ENCODE measurements at regions not wholly inside any gene's neighbourhood (a gene's known extent, or its start where the extent isn't known, plus 50 kb on each side); places are given as distances from the start of the nearest gene placed in this dataset.

DNA sequence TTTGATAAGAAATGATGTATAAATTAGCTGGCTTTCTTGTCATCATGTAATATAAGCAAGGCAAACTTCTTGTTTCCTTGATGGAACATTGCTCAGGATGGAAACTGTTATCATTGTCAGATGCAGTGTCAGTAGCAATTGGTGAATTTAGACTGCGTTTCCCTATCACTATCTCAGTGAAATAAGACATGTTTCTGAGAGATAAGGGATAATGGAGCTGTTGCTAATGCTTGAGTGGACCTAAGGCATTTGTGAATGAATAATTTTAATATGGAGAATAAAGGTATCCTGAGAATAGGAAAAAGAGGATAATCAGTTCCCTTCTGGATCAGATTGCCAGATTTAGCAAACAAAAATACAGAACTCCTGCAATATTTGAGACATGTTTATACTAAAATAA is 160.9 kb downstream of the HLX start:
- TF ChIP-seq, protein P1, sequence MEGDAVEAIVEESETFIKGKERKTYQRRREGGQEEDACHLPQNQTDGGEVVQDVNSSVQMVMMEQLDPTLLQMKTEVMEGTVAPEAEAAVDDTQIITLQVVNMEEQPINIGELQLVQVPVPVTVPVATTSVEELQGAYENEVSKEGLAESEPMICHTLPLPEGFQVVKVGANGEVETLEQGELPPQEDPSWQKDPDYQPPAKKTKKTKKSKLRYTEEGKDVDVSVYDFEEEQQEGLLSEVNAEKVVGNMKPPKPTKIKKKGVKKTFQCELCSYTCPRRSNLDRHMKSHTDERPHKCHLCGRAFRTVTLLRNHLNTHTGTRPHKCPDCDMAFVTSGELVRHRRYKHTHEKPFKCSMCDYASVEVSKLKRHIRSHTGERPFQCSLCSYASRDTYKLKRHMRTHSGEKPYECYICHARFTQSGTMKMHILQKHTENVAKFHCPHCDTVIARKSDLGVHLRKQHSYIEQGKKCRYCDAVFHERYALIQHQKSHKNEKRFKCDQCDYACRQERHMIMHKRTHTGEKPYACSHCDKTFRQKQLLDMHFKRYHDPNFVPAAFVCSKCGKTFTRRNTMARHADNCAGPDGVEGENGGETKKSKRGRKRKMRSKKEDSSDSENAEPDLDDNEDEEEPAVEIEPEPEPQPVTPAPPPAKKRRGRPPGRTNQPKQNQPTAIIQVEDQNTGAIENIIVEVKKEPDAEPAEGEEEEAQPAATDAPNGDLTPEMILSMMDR (IDR thresholded peaks at IDR 0.05 in 8 of 11, conservative IDR thresholded peaks at IDR 0.05 in 3 of 11): no peak
- TF ChIP-seq POLR2A (IDR thresholded peaks at IDR 0.05) (no peak), POLR2AphosphoS5 (IDR thresholded peaks at IDR 0.05) (no peak)
- Histone ChIP-seq H3K4me3 (no peak overlapping the region), H3K36me3 (no peaks in the 10 kb centered on the region), H3K9me3 (no peaks in the 10 kb centered on the region), H3K27me3 (replicated peaks in 1 of 7) (no peaks in the 10 kb centered on the region), H3K4me1 (peaks cover 0 to 3% (median 0%) of the 10 kb centered on the region in 6 donors), H3K27ac (no peak overlapping the region)
- 89 to 96% (median 91%) methylated on average over 1 of the region's 1 CpG for WGBS, 5 donors
- intact Hi-C loops (cut with DNase I; ENCODE audit: low total_unique reads): no loop called here
- no peak for DNase-seq

DNA sequence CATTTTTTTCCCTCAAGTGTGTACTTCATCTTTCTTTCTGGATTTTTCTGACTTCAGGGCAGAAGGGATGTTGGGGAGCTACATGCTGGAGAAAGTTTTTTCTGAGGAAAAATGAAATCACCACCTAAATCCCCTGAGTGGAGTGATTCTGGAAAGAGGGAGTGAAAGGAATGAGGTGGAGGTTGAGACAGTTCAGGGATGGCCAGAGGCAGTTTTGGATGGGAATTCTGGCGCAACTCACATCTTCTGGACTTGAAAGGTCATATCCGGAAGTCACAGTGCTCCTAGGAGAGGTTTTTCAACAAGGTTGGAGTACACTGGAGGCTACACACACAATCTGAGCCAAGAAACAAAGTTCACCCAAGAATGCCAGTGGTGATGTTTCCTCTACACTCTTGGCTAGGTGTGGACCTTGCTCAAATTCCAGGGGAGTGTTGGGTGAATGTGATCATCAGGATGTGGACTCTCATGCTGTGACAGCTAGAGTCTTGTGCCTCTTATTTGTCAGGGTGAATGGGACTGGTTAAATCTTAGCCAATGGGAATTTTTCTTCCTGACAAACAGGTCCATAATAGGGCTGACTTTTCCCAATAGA is 161.5 kb downstream of the HLX start:
- TF ChIP-seq, protein P1 (IDR thresholded peaks at IDR 0.05 in 8 of 11, conservative IDR thresholded peaks at IDR 0.05 in 3 of 11): no peak
- no peak for TF ChIP-seq POLR2A (IDR thresholded peaks at IDR 0.05)
- TF ChIP-seq POLR2AphosphoS5 (IDR thresholded peaks at IDR 0.05): no peak
- intact Hi-C loops (cut with DNase I; ENCODE audit: low total_unique reads): no loop called here
- no peak for DNase-seq
- H3K4me1 ChIP-seq: peaks cover 0 to 10% (median 3%) of the 10 kb centered on the region in 6 donors
- H3K9me3 ChIP-seq: no peaks in the 10 kb centered on the region
- no peak overlapping the region for H3K27ac ChIP-seq
- WGBS, 5 donors: 85 to 94% (median 88%) methylated on average over 2 of the region's 2 CpGs
- no peaks in the 10 kb centered on the region for H3K27me3 ChIP-seq (replicated peaks in 1 of 7)
- no peak overlapping the region for H3K4me3 ChIP-seq
- H3K36me3 ChIP-seq: no peaks in the 10 kb centered on the region

DNA sequence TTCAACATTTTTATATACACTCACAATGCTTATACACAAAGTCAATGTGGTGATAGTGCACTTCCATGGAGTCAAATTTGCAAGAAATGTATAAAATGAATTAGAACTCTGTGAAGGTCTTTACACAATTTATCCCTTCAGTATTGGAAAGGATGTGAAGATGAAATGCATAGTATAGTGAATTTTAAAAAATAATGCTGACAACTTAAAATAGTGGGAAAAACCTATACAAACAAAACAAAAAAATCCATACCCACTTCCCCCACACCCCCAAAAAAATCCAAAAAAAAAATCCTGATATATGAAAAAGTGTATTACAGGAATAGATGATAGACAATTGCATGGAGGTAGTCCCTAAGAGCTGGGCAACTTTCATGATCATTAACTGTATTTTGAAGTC is 165.3 kb downstream of the HLX start:
- H3K4me1 ChIP-seq: peaks cover 0 to 38% (median 27%) of the 10 kb centered on the region in 6 donors
- H3K36me3 ChIP-seq: no peaks in the 10 kb centered on the region
- peaks cover 0 to 18% (median 6%) of the 10 kb centered on the region in 8 donors for H3K9me3 ChIP-seq
- peaks cover 0 to 9% (median 0%) of the 10 kb centered on the region in 7 donors for H3K27me3 ChIP-seq (replicated peaks in 1 of 7)
- no peak overlapping the region for H3K4me3 ChIP-seq
- H3K27ac ChIP-seq: no peak overlapping the region
- no peak for TF ChIP-seq POLR2AphosphoS5 (IDR thresholded peaks at IDR 0.05)
- TF ChIP-seq, protein P1 (IDR thresholded peaks at IDR 0.05 in 8 of 11, conservative IDR thresholded peaks at IDR 0.05 in 3 of 11): no peak
- TF ChIP-seq POLR2A (IDR thresholded peaks at IDR 0.05): no peak
- no peak for DNase-seq
- intact Hi-C loops (cut with DNase I; ENCODE audit: low total_unique reads): no loop called here

DNA sequence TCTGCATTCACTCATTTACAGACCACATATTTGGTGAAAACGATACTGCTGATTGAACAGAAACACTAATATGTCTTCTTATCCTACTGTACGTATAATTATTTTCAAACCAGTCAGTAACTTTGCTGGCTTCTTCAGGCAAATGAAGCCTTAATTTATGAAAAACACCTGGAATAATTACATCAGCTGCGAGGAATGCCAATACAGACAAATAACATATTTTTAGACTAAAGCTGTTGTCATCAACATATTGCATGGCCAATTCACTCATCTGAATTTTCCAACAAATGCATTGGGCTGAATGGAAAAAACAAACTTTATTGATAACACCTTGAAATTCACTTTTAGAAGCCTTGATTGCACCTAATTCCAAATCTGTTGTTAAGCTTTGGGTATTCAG is 165.9 kb downstream of the HLX start:
- Histone ChIP-seq H3K36me3 (no peaks in the 10 kb centered on the region), H3K27ac (no peak overlapping the region), H3K4me3 (no peak overlapping the region), H3K9me3 (peaks cover 0 to 24% (median 12%) of the 10 kb centered on the region in 8 donors), H3K27me3 (replicated peaks in 1 of 7) (peaks cover 0 to 9% (median 0%) of the 10 kb centered on the region in 7 donors), H3K4me1 (peaks cover 0 to 38% (median 27%) of the 10 kb centered on the region in 6 donors)
- intact Hi-C loops (cut with DNase I; ENCODE audit: low total_unique reads): no loop called here
- no peak for TF ChIP-seq POLR2AphosphoS5 (IDR thresholded peaks at IDR 0.05)
- TF ChIP-seq POLR2A (IDR thresholded peaks at IDR 0.05): no peak
- TF ChIP-seq, protein P1 (IDR thresholded peaks at IDR 0.05 in 8 of 11, conservative IDR thresholded peaks at IDR 0.05 in 3 of 11): no peak
- DNase-seq: no peak
- 82 to 95% (median 94%) methylated on average over 3 of the region's 3 CpGs for WGBS, 5 donors

Data from spleen (tissue), 11 donors.